GM18951 (cell line): ENCODE measurements at regions not wholly inside any gene's neighbourhood (a gene's known extent, or its start where the extent isn't known, plus 50 kb on each side); places are given as distances from the start of the nearest gene placed in this dataset.

Experiments used
- POLR2A ChIP-seq: IDR thresholded peaks from 4 replicates; pipeline ENCODE4 v1.6.1; 2011; ENCODE audit warnings: mild to moderate bottlenecking; ENCODE audit not compliant: insufficient read length, insufficient read depth; ENCODE audit errors: extremely low read depth
- in situ Hi-C: fragments of 300-500 bp; cut with MboI; formaldehyde crosslinking; loops from one replicate; pipeline ENCODE4 v1.12.0; 2022; ENCODE audit warnings: low sequenced_read_pairs, mixed read lengths, inconsistent platforms; ENCODE audit not compliant: unreplicated experiment

- in situ Hi-C loops = no loop called here
- TF ChIP-seq POLR2A = no peak
Observed at GRCh38 chr20:24745617-24746350, 203.3 kb upstream of the CST7 start.

- no peak for TF ChIP-seq POLR2A
- in situ Hi-C loops = no loop called here
Observed at GRCh38 chr20:24746351-24746685, 202.8 kb upstream of the CST7 start.

- TF ChIP-seq POLR2A = no peak
- in situ Hi-C loops = no loop called here
Observed at GRCh38 chr20:24747010-24747712, 201.9 kb upstream of the CST7 start.

GRCh38 chr20:24747881-24748595 is 201.0 kb upstream of the CST7 start:
- in situ Hi-C loops = no loop called here
- TF ChIP-seq POLR2A = no peak

GRCh38 chr20:24751551-24751950 is 197.5 kb upstream of the CST7 start:
- in situ Hi-C loops = no loop called here
- no peak for TF ChIP-seq POLR2A

GRCh38 chr20:24752612-24753011 is 196.5 kb upstream of the CST7 start:
- no peak for TF ChIP-seq POLR2A
- in situ Hi-C loops = no loop called here

GRCh38 chr20:24753130-24753529 is 195.9 kb upstream of the CST7 start:
- in situ Hi-C loops = no loop called here
- no peak for TF ChIP-seq POLR2A

GRCh38 chr20:24754691-24755090 is 194.4 kb upstream of the CST7 start:
- in situ Hi-C loops = no loop called here
- TF ChIP-seq POLR2A = no peak

GRCh38 chr20:24755411-24755922 is 193.6 kb upstream of the CST7 start:
- no peak for TF ChIP-seq POLR2A
- in situ Hi-C loops = no loop called here

- in situ Hi-C loops = no loop called here
Observed at GRCh38 chr20:24756292-24757025, 192.6 kb upstream of the CST7 start.

GRCh38 chr20:24761220-24762065 is 187.6 kb upstream of the CST7 start:
- in situ Hi-C loops = no loop called here
- TF ChIP-seq POLR2A = no peak

More at GRCh38 chr20:24756292-24757025, 192.6 kb upstream of the CST7 start:
- TF ChIP-seq POLR2A = no peak

- in situ Hi-C loops = no loop called here
- TF ChIP-seq POLR2A = no peak
Observed at GRCh38 chr20:24762371-24762770, 186.7 kb upstream of the CST7 start.
